ENCODE measurements at regions not wholly inside any gene's neighbourhood (a gene's known extent, or its start where the extent isn't known, plus 50 kb on each side); places are given as distances from the start of the nearest gene placed in this dataset.

DNA sequence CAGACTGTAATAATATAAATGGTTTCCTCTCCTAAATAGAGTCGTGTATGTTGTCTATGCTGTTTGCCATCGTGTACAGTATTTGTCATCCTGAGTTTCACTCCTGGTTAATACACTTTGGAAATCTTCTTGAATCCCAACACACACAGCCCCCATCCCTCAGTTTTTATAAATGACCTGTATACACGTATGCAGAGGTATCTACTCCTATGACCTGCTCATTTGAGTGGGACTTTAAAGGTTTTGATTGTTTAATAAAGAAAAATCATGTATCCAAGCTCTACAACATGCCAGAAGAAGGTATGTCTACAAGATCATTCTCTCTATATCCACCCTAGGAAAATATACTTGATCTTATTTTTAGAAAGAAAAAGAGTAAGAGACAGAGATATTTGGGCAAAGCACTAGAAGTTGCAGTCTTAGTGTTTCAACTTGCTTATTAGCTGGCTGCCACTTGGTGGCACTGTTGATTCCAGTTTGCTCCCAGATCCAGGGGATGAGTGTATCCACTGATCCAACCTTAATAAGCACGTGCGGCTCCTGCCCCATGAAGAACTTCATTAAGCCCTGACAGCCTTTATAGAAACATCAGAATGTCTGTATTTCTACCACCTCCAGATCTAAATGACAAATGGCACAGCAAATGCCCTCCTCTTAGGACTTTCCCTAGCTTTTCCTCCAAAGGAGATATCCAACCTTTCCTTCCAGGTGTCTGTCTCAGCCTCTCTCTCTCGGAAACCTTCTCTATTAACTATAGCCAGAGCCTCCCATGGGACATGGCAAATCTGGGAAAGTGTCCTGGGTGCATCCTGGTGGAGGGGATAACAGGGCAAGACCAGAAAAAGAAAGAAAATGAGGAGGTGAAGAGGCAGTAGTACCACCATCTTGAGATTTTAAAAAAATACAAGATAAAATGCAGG lies 181.6 kb upstream of the NEBL start:
- peak; percentile 24 for DNase-seq

DNA sequence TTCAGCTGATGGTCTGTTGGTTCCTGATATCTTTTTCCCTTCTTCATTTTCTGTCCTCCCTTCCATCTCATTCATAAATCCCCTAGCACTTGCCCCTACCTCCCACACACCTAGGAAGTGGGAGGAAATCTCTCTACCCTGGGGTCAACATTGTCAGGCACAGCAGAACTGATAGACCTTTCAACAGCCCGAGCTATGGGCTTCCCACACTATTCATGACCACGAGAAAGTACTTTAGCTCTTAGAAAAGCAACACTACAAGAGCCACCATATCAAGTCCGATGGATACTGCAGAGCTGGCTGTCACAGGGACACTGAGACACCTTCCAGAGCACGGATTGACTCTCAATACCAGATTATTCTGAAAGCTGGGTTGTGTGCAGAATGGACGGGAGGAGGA lies 180.6 kb upstream of the NEBL start:
- no peak for DNase-seq

DNA sequence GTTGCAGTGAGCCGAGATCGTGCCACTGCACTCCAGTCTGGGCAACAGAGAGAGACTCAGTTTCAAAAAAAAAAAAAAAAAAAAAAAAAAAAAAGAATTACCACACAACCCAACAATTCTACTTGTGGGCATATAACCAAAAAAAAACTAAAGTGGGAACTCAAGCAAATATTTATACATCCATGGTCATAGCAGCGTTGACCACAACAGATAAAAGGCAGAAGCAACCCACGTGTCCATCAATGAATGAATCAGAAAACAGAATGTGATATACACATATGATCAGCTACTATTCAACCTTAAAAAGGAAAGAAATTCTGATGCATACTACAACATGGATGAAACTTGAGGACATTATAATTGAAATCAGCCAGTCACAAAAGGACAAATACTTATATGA lies 179.3 kb upstream of the NEBL start:
- no peak for DNase-seq

DNA sequence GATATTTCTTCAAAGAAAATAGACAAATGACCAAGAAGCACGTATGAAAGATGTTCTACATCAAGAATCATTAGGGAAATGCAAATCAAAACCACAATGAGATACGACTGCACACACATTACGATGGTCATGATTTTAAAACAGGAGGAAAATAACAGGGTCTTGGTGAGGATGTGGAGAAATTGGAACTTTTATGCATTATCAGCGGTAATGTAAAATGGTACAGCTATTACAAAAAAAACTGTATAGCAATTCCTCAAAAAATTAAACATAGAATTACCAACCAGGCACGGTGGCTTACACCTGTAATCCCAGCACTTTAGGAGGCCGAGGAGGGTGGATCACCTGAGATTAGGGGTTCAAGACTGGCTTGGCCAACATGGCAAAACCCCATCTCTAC lies 178.8 kb upstream of the NEBL start:
- no peak for DNase-seq

DNA sequence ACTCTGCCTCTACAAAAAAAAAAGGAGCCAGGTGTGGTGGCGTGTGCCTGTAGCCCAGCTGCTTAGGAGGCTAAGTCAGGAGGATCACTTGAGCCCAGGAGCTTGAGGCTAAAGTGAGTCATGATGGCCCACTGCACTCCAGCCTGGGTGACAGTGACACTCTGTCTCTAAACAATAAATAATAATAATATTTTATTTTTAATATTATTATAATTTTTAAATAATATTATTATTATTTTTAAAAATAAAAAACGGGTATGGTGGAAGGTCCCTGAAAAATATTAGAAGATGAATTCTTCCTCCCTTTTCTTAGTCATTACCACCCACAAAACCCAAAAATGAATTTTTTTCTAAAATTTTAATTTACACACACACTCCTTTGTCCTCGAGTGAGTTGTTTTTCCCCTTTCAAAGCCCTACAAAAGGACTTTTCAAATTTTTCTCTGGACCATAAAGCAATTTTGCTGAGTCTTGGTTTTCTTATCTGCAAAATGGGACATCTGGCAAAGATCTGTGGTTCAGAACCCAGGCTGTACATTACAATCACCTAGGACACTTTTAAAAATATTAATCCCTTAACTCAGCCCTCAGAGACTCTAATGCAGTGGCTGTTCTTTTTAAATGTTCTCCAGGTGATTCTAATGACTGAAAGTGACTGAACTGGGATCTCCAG lies 174.0 kb upstream of the NEBL start:
- DNase-seq = no peak

DNA sequence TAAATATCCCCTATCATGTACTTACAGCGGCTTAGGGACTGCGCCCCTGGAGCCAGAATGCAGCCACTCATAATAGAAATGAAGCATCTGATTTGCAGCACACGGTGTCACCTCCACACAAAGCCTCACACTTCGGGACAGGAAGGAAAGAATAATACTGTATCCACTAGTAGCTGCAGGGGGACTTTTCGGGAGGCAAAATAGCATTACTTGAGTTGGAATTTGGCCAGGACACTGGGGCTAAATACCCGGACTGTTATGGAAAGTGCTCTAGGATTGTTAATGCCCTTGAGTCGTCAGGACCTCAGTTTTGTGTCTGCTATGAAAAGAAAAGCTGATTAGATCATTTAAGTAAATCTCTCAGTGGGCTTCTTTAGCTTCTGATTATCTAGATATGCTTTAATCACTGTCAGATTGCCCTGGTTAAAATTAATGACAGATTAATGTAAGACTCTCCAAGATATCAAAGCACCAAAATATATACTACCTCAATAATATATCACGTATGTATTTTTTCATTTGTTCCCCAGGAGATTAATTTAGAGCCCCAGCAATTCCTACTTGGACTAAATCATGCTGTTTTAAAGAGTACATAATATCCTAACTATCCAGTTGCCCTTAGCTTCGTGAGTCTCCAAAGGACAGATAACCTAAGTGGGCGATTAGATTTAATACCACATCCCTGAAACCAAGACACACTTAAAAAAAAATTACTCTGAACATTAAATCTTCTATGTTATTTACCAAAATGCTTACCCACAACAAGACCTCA lies 173.0 kb upstream of the NEBL start:
- no peak for DNase-seq

DNA sequence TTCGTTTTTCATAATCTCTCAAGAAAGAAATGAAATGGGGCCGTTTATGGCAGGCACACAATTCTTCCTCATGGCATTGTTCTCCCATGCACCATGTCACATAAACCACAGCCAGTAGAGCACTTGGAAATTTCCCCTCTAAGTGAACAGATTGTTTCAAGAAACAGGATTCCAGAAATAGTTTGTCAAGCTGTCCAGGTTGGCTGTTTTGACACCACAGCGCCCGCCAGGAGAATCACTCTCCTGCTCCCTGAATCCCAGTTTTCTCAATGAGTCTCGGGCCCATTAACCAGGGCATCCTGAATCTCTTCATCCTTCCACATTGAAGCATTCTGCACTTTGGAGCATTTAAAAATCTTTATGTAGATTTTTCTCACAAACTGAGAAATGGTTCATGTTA lies 172.2 kb upstream of the NEBL start:
- no peak for DNase-seq

DNA sequence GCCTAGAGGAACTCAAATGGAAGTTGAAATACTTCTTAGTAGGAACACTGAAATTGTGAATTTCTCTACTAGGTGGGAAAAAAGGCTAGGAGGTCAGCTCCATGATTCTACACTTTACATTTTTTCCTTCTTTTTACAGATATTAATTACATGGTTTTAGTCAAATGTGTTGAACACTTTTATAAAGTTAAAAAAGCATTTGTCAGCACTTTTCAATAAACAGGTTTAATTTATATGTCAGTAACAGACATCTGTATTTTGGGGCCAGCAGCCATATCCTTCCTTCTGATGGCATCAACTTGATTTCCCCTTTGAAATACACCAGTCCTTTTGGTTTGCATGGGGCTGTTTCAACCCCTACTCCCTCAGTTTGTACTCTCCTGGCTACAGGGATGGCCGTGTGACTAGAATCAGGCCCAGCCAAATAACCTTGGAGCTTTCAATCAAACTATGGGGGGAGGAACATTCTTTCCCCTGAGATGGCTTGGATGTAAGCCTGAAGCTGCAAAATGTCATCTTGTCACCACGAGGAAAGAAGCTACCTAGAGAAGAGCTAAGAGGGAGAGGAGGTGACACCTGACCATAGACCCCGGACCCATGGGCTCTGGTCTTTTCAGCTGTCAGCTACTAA lies 171.0 kb upstream of the NEBL start:
- DNase-seq = no peak

DNA sequence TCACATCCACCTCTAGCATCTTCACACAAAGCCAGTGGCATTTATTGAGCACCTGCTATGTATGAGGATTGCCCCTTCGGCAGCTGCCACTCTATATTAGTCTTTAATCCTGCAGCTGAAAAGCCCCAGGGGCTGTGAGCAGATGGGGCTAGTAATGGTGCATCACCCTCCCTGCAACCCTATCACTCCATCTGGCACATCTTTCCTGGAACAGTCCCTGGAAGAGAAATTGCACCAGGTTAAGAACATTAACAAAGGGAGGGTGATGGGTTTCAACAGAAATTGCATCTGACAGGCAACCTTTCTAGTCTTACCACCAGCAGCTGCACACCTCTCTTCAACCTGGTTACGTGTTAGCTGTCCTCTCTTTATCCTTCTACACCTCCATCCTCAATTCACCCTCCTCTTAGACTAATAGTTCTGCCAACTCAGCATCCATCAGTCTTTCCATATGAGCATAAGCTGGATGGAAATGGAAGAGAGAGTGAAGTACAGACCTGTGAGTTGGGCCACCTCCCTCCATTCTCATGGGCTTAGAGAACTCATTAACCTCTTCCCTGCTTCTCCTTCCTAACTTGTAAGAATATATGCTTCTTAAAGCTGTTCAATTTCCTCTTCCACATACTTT lies 168.6 kb upstream of the NEBL start:
- DNase-seq = no peak

DNA sequence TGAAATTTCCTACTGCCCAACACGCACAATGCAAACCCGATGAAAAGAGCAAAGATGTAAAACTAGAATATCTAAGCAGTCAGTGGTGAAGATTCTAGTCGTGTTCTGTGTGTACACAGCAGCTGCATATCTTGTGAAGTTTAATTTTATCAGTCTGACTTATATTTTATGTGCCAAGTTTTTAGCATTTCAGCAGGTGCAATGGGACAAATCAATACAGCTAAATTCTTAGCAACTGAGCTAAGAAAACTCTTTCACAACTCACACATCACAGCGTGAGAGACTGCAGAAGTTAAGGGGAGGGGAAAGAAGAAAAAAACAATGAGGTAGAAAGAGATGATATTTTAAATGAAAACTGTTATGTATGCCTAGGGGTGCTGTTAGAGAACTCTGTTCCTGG lies 164.9 kb upstream of the NEBL start:
- DNase-seq = no peak

DNA sequence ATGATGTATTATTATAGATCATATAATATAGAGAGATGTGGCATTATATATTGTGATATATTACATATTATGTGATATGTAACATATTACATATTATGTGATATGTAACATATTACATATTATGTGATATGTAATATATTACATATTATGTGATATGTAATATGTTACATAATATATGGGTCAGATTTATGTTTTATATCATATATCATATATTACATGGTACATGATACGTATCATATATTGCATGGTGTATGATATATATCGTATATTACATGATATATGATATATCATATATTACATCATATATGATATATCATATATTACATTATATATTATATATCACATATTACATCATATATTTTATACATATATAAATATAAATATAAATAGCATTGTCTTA lies 164.1 kb upstream of the NEBL start:
- DNase-seq = no peak

DNA sequence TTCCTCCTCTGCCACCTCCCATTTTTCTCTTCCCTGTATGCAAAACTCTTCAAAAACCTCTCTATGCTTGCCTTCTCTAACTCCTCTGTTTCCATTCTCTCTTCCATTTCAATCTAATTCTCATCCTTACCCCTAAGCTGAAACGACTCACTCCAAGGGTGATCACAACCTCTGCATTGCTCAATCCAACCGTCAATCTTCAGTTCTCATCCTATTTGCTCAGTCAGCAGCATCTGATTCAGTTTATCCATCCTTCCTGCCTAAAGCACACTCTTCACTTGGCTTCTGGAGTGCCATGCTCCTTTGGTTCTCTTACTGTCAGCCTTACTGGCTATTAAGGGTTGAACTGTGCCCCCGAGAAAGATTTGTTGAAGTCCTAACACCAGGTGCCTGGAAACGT lies 163.5 kb upstream of the NEBL start:
- DNase-seq = no peak

DNA sequence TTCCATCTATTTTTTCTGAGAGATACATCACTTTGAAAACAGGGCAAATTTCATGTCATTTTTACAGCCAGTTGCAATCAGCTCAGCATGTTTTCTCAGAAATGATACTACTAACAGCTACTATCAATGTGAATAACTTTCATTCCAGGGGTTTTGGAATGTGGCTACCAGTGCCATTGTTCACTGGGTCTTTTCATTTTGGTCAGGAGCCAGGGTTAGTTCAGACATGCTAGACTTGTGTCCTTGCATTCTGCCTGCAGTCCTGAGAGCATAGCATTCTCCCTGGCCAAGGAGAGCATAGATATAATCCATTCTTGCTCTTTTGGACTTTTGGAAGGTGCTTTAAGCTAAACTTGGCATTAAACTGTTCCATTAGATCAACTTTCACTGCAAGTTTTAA lies 160.9 kb upstream of the NEBL start:
- no peak for DNase-seq

DNA sequence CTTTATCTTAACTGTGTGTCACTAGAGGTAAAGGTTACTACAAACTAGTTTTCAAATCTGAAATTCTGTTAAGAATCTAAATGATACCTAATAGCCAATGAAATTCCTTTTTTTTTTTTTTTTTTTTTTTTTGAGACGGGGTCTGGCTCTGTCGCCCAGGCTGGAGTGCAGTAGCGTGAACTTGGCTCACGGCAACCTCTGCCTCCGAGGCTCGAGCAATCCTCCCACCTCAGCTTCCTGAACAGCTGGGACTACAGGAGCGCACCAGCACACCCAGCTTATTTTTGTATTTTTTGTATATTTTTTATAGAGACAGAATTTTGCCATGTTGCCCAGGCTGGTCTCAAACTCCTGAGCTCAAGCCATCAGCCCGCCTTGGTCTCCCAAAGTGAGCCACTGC lies 160.3 kb upstream of the NEBL start:
- no peak for DNase-seq

DNA sequence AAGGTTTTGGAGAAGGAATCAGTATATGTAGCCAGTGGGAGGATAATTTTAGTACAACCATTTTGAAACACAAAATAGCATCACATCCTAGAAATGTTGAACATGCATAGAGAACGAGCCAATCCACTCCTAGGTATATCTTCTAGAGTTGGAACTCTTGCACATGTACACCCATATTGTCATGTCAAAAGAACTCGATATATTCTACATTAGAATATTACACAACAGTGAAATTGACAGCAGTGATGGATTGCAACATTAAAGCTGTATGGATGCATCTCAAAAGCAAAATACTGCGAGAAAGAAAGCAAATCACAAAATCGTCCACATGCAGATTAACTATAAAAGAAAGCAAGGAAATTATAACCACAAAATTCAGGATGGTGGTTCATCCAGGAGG lies 159.3 kb upstream of the NEBL start:
- DNase-seq = no peak

DNA sequence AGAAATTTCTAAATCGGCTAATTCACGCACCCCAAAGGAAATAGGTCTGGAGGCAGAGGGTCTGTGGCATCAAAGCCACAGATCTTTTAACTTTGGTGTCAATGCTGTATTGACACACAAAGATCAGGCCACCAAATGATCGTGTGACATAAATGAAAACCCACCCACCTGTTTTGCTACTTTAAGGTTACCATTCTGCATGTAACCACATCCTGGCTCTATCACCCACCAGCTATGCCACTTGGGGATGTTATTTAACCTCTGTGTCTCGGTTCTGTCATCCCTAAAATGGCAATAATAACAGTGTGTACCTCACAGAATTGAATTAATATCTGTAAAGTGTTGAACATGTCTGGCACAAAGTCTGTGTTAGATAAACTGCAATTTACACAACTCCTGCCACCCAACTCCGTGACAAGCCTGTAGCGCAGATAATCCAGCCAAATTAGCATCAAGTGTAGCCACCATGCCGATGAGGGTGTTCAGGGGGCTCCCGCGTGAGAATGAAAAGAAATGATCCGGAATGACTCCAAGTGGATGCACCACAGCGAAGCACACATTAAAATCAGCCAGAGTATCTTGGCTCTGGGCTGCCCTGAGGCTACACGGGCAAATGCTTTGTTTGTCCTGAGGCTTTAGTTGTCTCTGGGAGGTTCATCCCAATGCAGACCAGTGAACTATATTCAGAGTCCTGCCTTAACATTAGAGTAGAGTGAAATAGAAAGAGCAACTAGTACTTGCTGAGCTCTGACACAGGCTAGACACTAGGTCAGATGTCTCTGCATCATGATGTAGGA lies 158.4 kb upstream of the NEBL start:
- no peak for DNase-seq

DNA sequence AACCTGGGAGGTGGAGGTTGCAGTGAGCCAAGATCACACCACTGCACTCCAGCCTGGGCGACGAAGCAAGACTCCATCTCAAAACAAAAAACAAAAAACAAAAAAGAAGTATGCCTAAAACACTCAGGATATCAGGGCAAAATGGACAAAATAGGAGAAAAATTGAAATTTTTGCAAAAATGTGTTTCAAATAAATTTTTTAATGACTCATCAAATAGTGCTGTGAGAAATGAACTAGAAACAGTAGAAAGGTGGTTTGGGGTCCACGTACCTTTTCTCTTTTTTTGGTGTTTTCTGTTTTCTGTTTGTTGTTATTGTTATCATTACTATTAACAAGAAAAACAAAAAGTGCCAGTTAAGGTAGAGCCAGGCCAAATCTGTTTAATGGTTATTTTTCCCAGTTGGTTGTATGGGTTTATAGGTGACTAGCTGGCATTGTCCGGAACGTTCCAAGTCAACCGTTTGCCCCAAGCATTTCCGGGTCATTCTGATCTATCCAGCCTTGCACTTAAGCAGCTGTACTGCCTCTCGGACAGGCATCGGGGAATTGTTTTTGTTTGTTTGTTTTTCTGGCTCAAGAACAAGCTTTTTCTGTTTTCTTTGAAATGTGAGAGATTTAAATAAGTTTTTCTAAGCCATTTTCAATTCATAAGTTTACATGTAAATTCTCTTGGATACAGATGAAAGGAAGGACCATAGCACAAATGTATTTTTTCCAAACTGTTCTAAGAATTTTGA lies 157.0 kb upstream of the NEBL start:
- no peak for DNase-seq

DNA sequence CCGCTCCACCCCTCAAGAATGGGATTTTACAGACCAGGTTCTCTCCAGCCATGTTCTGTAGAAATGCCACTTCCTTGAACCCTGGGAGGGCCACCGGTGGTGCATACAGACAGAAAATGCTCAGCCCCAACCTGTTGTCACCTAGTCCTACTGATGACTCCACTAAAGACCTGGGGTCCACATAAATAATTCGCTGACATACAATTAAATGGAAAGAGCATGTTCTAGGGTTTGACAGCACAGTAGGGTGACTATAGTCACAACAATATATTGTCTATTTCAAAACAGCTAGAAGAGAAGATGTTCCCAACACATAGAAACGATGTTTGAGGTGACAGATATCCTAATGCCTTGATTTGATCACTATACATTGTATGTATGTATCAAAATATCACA lies 155.6 kb upstream of the NEBL start:
- DNase-seq = no peak

DNA sequence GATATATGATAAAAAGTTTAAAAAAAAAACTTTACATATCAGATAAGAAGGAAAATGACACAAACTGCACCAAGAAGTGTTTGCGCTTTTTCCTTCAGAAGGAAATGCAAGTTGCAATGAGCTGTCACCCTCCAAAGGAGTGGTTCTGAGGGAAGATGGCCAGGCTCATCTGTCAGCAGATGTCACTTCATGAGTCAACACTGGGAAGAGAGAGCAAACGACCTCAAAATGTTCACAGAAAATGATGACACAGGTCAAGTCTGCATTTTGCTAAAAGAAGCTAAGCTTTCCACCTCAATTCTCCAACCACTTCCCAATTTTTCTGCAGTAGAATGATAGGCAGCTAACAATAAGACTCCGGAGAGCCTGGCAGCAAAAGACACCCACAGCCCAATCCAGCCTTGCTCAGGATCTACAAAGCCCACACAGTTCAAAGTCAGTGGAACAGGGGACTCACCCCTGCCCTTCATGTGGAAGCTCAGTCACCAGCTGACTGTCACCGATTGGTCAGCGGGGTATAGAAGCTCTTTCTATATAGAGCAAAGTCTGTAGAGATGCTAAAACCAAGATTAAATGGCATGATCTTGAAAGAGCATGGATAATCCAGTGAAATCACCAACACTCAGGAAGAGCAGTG lies 155.1 kb upstream of the NEBL start:
- no peak for DNase-seq

DNA sequence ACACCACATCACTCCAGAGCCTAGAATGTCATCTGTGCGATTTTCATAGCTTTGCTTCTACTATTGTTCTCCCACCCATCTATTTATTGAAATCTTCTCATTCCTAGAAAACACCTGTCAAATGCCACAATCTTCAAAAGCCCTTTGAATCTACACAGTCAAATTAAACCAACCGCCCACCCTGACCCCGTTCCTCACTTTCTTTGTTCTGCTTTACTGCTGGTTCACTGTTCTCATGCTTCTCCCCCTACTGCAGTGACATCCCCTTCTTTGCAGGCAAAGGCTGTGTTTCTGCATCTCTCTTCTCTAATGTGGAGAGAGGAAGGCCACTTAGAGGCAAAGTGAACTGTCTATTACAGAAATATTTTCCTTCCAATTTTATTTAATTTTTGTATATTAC lies 152.4 kb upstream of the NEBL start:
- no peak for DNase-seq

DNA sequence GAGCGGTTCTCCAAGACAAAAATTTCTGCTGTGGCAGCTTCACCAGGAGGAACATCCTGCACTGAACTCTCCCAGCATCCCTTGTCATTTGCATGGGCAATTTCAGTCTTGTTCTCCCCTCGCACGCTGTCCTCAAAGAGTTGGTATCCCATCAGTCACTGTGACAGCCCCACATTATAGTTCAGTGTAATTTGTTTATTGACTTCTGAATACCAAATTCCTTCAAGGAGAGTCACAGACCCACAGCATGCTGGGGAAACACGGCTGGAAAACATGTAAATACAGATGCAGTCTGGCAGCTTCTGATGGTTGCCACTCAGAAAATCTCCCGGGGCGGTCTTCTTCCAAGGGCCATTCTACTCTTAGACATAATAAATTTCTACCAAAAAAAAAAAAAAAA lies 151.0 kb upstream of the NEBL start:
- no peak for DNase-seq

All from inflammatory macrophage treated with lipopolysaccharide for 4 hours (primary cell).